GM21390 (cell line): ENCODE measurements at regions not wholly inside any gene's neighbourhood (a gene's known extent, or its start where the extent isn't known, plus 50 kb on each side); places are given as distances from the start of the nearest gene placed in this dataset.
"Not testable (repeated sequence)": the region's sequence is repeated elsewhere in the genome, so short reads cannot be mapped to it uniquely, and the experiment has no call there.

Source experiments
- ATAC-seq: cut with Tn5 transposase; IDR thresholded peaks from one replicate; pipeline ENCODE4 v1.9.1; 2021; ENCODE audit not compliant: unreplicated experiment

DNA sequence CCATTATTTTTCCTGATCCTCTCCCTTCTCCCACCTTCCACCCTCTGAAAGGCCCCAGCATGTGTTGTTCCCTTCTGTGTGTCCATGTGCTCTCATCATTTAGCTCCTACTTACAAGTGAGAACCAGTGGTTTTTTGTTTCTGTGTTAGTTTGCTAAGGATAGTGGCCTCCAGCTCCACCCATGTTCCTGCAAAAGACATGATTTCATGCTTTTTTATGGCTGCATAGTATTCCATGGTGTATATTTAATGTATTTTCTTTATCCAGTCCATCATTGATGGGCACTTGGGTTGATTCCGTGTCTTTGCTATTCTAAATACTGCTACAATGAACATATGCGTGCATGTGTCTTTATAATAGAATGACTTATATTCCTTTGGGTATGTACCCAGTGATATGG, 89.4 kb upstream of the C1orf174 start:
- no peak for ATAC-seq

DNA sequence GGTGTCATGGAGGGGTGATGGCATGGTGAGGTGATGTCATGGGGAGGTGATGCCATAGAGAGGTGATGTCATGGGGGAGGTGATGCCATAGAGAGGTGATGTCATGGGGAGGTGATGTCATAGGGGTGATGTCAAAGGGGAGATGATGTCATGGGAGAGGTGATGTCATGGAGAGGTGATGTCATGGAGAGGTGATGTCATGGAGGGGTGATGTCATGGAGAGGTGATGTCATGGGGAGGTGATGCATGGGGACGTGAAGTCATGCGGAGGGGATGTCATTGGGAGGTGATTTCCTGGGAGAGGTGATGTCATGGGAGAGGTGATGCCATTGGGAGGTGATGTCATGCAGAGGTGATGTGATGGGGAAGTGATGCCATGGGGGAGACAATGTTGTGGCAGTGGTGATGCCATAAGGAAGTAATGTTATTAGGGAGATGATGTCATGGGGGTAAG, 92.1 kb upstream of the C1orf174 start:
- ATAC-seq, result no peak

DNA sequence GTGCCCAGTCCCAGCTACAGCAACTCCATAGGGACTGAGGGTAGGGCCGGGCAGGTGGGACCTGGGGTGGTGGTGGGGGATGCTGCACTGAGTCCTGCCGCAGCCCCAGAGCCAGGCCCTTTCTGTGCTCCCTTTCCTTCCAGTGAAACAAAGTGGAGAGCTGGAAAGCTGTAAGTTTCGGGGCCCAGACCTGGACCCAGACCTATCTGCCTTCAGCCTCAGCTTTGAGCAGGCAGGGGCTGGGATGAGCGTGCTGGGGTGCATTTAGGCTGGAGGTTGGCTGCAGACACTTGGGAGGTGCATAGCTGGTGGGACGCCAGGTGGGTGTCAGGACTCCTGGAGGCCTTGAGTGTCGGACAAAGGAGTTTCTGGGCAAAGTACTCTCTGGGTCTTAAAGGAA, 92.7 kb upstream of the C1orf174 start:
- no peak for ATAC-seq

DNA sequence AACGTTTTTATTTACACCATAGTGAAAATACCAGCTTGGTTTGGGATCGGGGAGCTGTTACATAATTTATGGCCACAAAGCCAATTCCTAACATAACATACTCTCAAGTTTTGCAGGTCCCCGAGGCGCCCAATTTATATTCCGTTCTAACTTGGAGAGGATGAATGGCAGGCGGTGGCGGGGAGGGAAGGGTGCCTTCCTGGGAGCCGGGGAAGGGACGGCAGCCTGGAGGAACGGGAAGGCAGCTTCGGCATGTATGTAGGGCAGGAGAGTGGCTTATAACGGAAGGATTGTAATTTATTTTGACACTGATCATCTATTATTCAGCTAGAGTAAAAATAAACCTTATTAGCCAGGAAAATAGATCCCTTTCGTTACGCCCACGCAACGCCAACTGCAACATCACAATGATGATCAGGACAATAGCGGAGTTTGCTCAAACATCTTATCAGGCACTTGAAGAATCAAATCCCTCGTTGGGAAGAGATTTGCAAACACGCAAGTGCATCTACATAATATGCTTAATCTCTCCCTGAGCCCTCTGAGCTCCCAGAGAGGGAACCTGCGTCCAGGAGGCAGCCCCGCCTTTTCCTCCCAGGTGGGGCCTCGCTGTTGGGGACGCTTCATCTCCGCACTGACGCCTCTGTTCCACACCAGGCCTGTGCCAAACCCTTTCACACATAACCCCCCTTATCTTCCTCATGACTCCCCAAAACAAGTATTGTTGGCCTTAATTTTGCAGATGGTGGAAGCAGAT, 93.7 kb upstream of the C1orf174 start:
- ATAC-seq, result no peak

DNA sequence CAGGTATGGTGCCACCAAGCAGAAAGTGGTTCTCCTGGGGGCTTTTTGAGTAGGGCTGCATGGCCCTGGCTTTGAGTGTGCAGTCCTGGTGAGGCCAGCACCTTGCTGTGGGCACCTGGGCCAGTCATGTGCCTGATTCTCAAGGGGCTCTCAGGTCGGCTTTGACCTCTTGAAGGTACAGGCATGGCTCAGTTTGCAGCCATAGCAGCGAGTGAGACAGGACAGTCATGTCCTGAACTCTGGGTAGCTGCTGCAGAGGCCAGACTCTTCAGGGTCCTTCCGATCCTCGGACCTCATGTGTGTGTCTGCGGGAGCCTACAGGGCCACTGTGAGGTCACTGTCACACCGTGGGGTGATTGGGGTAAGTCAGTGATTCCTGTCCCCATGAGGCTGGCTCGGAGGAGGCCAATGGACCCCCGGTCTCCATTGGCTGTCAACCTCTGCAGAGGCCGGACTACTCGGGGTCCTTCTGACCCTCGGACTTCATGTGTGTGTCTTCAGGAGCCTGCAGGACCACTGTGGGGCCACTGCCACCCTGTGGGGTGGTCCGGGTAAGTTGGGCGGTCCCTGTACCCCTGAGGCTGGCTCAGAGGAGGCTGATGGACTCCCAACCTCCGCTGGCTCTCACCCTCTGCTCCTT, 95.2 kb upstream of the C1orf174 start:
- ATAC-seq, result no peak

DNA sequence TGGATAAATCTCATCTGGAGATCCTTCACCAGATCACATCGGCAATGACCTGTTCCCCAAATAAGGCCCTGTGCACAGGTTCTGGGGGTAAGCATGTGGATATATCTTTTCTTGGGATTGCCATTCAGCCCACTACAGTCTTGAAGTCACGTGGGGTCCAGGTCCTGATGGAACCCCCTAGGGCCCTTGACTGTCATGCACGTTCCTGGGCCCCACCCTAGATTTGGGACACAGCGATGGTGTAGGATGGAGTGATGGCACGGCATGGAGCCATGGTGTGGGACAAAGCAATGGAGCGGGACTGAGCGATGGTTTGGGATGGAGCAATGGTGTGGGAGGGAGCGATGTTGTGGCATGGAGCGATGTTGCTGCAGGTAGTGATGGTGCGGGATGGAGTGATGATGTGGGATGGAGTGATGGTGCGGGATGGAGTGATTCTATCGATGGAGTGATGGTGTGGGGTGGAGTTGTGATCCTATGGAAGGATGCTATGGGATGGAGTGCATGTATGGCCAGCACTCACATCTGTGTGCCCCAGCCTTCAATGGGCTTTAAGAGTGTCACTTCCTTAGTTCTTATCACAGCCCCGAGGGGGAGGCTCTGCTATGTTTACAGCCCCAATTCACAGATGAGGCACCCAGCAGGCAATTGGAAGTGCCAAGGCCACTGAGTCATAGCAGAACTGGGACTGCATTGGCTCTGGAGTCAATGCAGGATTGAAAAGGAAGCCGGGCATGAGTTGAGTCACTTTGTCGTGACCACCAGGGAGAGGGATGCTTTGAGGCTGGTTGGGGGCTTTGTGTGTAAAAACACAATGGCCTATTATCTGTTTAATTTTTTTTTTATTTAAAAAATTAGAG, 97.0 kb upstream of the C1orf174 start:
- no peak for ATAC-seq

DNA sequence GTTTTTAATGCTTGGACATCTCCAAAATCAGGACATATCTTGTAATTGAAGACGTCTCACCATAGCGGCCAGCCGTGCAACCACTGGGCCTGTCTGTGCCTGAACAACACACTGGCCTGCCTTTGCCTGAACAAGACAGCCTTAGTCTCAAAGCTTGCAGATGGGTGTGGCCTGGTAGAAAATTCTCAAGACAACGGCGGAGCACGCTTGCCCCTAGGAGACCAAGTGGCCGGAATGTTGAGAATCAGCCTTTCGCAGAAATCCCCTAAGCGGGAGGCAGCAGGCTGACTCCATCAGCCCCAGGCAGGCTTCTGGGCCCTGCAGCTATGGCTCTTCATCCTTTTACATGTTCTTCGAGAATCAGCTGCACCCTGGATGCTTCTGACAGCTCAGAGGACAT, 98.0 kb upstream of the C1orf174 start:
- no peak for ATAC-seq

DNA sequence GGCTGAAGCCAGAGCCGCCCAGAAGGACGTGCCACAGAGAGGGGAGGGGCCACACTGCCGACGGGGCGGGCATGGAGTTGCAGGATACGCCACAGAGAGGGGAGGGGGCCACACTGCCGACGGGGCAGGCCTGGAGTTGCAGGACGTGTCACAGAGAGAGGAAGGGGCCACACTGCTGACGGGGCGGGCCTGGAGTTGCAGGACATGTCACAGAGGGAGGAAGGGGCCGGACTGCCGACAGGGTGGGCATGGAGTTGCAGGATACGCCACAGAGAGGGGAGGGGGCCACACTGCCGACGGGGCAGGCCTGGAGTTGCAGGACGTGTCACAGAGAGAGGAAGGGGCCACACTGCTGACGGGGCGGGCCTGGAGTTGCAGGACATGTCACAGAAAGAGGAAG, 99.4 kb upstream of the C1orf174 start:
- ATAC-seq, result not testable (repeated sequence)

DNA sequence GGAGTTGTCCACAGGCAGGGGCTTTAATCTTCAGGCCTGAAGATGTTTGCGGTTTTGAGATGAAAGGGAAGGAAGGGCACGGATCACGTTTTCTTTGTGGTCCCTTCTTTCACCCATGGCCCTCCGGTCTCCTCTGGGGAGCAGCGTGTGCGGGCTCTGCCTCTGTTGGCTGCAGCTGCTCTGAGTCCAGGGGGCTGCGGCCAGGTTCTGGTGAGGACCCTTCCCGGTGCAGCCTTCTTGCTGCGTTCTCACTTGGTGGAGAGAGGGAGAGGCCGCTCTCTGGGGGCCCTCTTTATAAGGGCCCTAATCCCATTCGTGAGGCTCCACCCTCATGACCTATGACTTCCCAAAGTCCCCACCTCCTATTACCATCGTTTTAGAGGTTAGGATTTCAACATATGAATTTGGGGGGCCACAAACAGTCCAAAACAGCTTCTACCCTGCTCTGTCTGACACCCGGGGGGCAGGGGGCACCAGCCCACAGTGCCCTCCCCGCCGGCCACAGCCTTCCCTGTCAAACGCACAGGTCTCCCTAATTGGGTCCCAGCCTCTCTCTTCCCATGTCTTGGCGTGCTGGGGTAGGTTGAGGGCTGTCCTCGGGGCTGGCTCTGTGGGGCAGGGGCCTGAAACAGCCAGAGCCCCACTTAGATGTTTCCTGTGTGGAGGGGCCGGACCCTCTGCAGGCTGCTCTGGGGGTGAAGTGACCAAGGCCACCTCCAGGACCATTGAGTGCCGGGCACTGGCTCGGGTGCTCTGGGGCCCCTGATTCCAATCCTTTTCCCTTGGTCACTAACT, 100.1 kb upstream of the C1orf174 start:
- no peak for ATAC-seq

DNA sequence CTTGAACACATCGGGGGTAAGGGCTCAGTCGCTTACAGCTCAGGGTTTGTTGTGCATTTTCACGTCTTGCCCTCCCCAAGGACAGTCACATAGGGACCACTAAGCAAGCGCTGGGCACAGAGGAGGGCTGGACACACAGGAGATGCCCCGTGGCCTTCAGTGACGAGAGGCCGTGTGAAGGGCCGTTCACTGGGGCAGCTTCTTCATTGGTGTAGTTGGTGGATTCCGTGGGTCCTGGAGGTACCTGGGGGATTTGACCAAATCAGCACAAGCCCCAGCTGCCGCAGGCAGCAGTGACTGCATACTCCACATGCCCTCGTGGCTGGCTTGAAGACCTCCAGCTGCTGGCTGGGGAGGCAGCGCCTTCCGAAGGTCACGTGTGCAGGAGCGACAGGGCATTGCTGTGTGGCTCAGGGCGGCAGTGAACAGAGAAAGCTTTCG, 100.8 kb upstream of the C1orf174 start:
- no peak for ATAC-seq

DNA sequence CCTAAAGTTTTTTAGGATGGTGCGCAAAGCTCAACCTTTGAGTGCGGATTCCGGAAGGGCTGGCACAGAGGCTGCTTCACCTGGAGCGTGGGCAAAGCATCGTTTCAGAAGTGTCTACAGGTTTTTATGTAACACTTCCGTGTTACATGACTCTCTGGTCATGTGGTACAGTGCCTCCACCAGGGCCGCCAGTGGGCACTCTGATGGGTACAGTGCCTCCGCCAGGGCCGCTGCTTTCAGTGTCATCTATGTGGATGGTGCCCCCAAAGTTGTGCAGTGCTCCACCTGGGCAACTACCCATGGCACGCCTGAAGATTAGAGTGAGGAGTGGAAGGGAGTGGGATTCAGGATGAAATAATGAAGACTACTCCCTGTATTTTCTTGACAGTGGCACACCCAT, 101.4 kb upstream of the C1orf174 start:
- no peak for ATAC-seq

DNA sequence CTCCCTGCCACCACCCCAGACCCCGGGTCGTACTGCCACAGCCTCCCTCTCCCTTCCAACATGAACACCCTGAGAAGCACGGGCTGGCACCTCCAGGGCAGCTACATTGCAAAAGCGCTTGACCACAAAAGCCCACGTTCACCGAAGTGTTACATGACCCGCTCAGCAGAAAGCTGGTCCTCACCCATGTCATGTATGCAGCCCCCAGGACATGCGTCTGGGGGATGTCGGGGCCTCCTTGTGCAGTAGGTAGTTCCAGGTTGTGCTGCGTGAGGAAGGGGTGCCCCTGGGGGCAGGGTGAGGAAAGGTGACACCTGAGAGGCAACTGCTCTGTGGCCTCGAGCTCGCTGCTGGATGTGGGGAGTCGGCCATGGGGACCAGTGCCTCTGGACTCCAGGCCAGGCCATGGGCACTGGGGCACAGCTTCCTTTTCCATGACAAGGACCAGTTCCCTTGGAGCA, 102.0 kb upstream of the C1orf174 start:
- ATAC-seq, result no peak

DNA sequence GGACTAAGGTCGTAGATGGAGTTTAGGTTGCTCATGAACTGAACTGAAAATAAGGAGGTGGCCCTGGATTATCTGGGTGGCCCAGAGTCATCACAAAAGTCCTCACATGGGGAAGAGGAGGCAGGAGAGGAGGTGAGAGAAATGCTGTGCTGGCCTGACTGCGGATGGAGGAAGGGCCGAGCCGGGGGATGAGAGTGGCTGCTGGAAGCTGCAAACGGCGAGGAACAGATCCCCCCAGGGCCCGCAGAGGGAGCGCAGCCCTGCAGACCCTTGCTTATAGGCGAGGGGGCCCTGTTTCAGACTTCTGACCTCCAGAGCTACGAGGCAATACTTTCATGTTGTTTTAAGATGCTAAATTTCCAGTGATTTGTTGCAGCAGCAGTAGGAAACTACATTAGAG, 102.7 kb upstream of the C1orf174 start:
- no peak for ATAC-seq

DNA sequence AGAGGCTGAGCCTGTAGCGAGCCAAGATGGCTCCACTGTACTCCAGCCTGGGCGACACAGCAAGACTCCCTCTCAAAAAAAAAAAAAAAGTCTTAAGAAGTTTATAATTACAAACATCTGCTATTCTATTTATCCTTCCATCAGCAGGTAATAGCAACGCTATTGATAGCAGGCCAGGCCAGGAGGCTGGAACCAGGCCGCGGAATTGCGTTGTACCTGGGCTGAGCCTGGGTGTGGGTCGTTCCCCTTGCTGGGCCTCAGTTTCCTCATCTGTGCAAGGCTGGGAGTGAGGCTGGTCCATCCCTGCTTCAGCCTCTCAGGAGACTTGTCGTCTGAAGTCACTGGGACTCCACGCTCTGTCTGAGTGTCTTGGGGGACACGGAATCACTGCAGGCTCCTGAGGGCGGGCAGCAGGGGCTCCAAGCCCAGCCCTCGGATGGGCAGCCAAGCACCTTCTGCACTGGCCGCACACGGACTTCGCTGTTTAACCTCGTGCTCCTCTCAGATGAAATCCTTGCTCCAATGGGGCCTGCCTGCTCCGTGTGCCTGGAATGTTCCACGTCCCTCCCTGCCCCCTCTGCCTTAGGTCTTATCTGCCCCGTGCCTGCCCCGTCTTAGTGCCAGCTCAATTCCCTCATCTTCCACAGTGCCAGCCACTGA, 103.9 kb upstream of the C1orf174 start:
- no peak for ATAC-seq

DNA sequence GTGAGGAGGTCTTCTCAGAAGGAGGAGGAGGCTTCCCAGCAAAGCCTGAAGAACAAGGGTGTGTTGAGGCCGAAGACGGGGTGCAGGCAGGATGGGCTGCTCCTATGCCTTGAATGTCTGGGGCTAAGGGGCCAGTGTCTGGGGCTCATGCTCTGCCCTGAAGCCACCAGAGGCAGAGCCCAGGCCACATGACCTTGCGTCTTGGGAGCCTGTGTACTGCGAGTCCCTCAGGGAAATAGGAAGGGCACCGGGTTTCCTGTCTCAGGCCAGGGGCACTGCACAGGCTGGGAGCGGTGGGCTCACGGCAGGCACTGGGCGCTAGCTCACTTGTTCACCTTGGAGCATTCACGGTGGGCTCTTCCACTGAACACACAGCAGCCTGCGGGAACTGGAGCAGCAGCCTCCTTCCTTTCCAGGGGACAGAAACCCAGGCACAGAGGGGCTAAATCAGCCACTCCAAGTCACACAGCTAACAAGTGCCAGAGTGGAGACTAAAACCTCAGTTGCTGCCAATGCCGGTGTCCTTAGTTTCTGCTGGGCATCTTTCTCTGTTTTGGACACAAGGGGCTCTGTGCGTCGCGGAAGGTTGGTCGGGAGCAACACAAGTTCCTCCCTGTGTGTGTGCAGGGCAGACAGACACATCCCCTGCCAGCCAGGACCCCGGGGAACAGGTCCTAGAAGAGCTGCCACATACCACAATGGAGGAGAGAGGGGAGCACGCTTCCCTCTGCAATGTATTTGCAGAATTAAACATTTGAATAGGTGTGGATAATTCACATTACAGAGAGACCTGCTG, 104.8 kb upstream of the C1orf174 start:
- ATAC-seq, result no peak

DNA sequence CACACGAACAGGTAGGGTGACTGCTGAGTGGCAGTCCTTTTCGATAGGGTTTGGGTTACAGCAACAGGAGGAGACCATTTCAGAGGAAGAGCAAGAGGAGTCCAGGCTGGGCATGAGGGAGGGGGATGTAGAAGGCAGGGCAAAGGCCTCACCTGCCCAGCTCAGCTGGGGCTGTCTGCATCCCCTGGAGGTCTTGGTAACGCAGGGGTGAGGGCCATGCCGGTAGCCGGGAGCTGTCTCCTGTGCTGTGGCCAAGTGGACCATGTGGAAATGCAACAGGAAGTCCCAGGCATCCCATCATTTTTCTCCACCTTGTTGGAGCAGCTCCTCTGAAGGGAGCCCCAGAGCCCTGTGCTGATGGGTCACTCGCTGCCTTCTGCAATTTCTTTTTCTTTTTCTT, 105.4 kb upstream of the C1orf174 start:
- ATAC-seq, result no peak

DNA sequence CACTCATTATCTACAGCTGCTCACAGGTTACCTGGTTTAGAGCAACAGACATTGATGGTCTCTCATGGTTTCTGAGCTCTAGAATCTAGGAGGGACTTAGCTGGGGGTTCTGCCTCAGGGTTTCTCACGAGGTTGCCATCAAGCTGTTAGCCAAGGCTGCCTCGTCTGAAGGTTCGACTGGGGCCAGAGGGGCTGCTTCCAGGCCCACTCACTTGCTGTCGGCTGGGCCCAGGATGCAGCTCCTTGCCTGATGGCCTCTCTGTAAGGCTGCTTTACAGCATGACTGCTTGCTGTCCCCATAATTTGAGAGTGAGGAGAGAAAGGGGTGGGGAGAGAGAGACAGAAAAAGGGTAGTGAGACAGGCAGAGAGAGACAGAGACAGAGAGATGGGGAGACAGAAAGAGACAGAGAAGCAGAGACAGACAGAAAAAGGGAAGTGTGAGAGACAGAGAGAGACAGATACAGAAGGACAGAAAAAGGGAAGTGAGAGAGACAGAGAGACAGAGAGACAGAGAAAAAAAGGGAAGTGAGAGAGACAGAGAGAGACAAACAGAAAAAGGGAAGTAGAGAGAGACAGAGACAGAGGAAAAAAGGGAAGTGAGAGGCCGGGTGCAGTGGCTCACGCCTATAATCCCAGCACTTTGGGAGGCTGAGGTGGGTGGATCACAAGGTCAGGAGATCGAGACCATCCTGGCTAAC, 106.8 kb upstream of the C1orf174 start:
- no peak for ATAC-seq

DNA sequence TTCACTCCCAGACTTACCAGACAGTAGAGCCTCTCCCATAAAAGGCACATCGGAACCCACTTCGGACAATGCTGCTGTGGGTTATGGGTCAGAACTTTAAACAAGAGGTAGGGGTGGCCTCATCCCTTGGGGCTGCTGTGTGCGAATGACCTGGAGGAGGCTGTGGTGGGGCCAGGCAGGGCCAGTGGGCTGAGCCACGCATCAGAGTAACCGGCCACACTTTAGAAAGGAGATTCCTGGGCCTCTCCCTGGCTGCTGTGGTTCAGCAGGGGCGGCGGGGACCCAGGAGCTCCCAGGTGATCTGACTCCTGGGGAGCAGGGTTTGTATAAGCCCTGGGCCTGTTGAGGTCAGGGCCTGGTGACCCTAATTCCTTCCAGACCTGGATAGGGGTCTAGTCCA, 110.2 kb upstream of the C1orf174 start:
- ATAC-seq, result no peak
